Gastroesophageal sphincter (tissue), 3 donors: ENCODE measurements at regions not wholly inside any gene's neighbourhood (a gene's known extent, or its start where the extent isn't known, plus 50 kb on each side); places are given as distances from the start of the nearest gene placed in this dataset.

Experiments used
- POLR2A ChIP-seq, 2 donors: fragments of 450-650 bp; IDR thresholded peaks; one replicate each; pipeline ENCODE4 v1.6.1; 2017; ENCODE audit warnings: antibody characterized with exemption in 2 of 2, mild to moderate bottlenecking in 2 of 2, moderate library complexity in 1 of 2
- TF ChIP-seq, protein P1 (sequence below), 4 experiments: fragments of 200-600 bp in 2 of 4; fragments of 450-650 bp in 2 of 4; sonication (generic) in 1 of 4; IDR thresholded peaks; one replicate each; pipeline ENCODE4 v1.5.1; 2017 to 2019; ENCODE audit warnings: antibody characterized with exemption in 4 of 4, mild to moderate bottlenecking in 2 of 4, moderate library complexity in 2 of 4

DNA sequence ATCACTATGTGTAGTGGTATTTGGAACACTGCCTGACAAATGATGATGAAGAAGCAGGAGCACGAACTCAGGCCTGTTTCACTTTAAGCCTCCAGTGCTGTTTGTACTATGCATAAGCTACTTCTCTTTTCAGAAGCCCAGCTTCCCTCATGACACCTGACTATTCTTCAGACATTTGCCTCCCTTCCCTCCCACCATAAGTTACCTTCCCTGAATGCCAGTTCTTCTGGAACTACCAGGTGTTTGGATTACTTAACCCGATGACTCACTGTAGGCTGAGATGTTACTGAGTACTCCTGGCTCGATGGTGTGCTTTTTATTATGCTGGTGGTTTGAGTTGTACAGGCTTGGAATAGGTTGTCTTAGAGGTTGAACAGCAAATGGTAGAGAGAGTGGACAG is 180.0 kb downstream of the SPATA31D1 start:
- TF ChIP-seq POLR2A (IDR thresholded peaks at IDR 0.05) = no peak
- TF ChIP-seq, protein P1, sequence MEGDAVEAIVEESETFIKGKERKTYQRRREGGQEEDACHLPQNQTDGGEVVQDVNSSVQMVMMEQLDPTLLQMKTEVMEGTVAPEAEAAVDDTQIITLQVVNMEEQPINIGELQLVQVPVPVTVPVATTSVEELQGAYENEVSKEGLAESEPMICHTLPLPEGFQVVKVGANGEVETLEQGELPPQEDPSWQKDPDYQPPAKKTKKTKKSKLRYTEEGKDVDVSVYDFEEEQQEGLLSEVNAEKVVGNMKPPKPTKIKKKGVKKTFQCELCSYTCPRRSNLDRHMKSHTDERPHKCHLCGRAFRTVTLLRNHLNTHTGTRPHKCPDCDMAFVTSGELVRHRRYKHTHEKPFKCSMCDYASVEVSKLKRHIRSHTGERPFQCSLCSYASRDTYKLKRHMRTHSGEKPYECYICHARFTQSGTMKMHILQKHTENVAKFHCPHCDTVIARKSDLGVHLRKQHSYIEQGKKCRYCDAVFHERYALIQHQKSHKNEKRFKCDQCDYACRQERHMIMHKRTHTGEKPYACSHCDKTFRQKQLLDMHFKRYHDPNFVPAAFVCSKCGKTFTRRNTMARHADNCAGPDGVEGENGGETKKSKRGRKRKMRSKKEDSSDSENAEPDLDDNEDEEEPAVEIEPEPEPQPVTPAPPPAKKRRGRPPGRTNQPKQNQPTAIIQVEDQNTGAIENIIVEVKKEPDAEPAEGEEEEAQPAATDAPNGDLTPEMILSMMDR (IDR thresholded peaks at IDR 0.05) = no peak
